Neural crest cell (in vitro differentiated cells): ENCODE measurements at regions not wholly inside any gene's neighbourhood (a gene's known extent, or its start where the extent isn't known, plus 50 kb on each side); places are given as distances from the start of the nearest gene placed in this dataset.

Source experiments
- DNase-seq: peaks from one replicate; pipeline ENCODE4 v3.0.0; 2021; ENCODE audit warnings: low read depth, mixed read lengths, low spot score
- H3K27ac Mint-ChIP-seq: one replicate; pipeline ENCODE4 v1.8.0; 2021; ENCODE audit warnings: mild to moderate bottlenecking, mixed read lengths; ENCODE audit not compliant: unreplicated experiment
- H3K27me3 Mint-ChIP-seq: 2 replicates; pipeline ENCODE4 v1.8.0; 2021; ENCODE audit warnings: low read depth, mild to moderate bottlenecking, mixed read lengths
- H3K36me3 Mint-ChIP-seq: 2 replicates; pipeline ENCODE4 v1.8.0; 2021; ENCODE audit warnings: low read depth, mild to moderate bottlenecking, mixed read lengths
- H3K4me1 Mint-ChIP-seq: 2 replicates; pipeline ENCODE4 v1.8.0; 2021; ENCODE audit warnings: mixed read lengths
- H3K4me3 Mint-ChIP-seq: one replicate; pipeline ENCODE4 v1.8.0; 2021; ENCODE audit warnings: mild to moderate bottlenecking, mixed read lengths
- H3K9me3 Mint-ChIP-seq: 2 replicates; pipeline ENCODE4 v1.8.0; 2021; ENCODE audit warnings: mixed read lengths
- CTCF ChIP-seq: fragments of 200-600 bp; sonication (generic); conservative IDR thresholded peaks from 2 replicates; pipeline ENCODE4 v1.5.0; 2021; ENCODE audit warnings: antibody characterized with exemption, mild to moderate bottlenecking

- no peak for TF ChIP-seq CTCF
- Mint-ChIP-seq H3K4me3 (no peak overlapping the region), H3K27ac (no peak overlapping the region), H3K9me3 (no peaks in the 10 kb centered on the region), H3K27me3 (no peaks in the 10 kb centered on the region), H3K4me1 (no peaks in the 10 kb centered on the region), H3K36me3 (no peaks in the 10 kb centered on the region)
- DNase-seq = no peak
Measured at GRCh38 chr10:43874984-43875383, 226.3 kb upstream of the ZNF32 start.

- Mint-ChIP-seq H3K9me3 (no peaks in the 10 kb centered on the region), H3K36me3 (no peaks in the 10 kb centered on the region), H3K27me3 (no peaks in the 10 kb centered on the region), H3K27ac (no peak overlapping the region), H3K4me3 (no peak overlapping the region), H3K4me1 (no peaks in the 10 kb centered on the region)
- no peak for DNase-seq
- no peak for TF ChIP-seq CTCF
Measured at GRCh38 chr10:43873717-43874116, 225.0 kb upstream of the ZNF32 start.

- Mint-ChIP-seq H3K4me1 (no peaks in the 10 kb centered on the region), H3K27ac (no peak overlapping the region), H3K36me3 (no peaks in the 10 kb centered on the region), H3K4me3 (no peak overlapping the region), H3K9me3 (no peaks in the 10 kb centered on the region), H3K27me3 (no peaks in the 10 kb centered on the region)
- no peak for TF ChIP-seq CTCF
- DNase-seq = no peak
Measured at GRCh38 chr10:43872644-43873043, 224.0 kb upstream of the ZNF32 start.

- Mint-ChIP-seq H3K9me3 (no peaks in the 10 kb centered on the region), H3K27ac (no peak overlapping the region), H3K27me3 (no peaks in the 10 kb centered on the region), H3K36me3 (no peaks in the 10 kb centered on the region), H3K4me3 (no peak overlapping the region), H3K4me1 (no peaks in the 10 kb centered on the region)
- DNase-seq = no peak
- no peak for TF ChIP-seq CTCF
Measured at GRCh38 chr10:43871545-43871944, 222.9 kb upstream of the ZNF32 start.

GRCh38 chr10:43870968-43871439, 222.3 kb upstream of the ZNF32 start:
- Mint-ChIP-seq H3K4me1 (no peaks in the 10 kb centered on the region), H3K36me3 (no peaks in the 10 kb centered on the region), H3K27me3 (no peaks in the 10 kb centered on the region), H3K27ac (no peak overlapping the region), H3K9me3 (no peaks in the 10 kb centered on the region), H3K4me3 (no peak overlapping the region)
- TF ChIP-seq CTCF = no peak
- DNase-seq = no peak
